H54 (cell line): ENCODE measurements at regions not wholly inside any gene's neighbourhood (a gene's known extent, or its start where the extent isn't known, plus 50 kb on each side); places are given as distances from the start of the nearest gene placed in this dataset.

ENCODE experiments used
- DNase-seq: peaks from one replicate; pipeline ENCODE4 v3.0.0; 2011; ENCODE audit warnings: low spot score, mixed read lengths; ENCODE audit not compliant: insufficient read length
- FAIRE-seq: peaks from 3 replicates; lab custom pipeline; 2011; peaks lifted over from hg19 to GRCh38; lab: Jason Lieb, UNC
- POLR2A ChIP-seq: IDR thresholded peaks from 2 replicates; pipeline ENCODE4 v1.6.1; 2011; ENCODE audit warnings: low read depth, mild to moderate bottlenecking, low read length

DNA sequence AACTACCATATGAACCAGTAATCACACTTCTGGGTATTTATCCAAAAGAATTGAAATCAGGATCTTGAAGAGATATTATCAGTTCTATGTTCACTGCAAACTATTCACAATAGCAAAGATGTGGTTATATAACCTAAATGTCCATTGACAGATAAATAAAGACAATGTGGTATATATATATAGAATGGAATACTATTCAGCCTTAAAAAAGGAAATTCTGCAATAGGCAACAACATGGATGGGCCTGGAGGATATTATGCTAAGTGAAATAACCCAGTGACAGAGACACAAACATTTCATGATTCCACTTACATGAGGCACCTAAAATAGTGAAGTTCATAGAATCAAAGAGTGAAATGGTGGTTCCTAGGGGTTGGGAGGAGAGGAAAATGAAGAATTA, 90.6 kb upstream of the CDK1 start:
- TF ChIP-seq POLR2A, result no peak
- DNase-seq, result no peak
- FAIRE-seq, result no peak

DNA sequence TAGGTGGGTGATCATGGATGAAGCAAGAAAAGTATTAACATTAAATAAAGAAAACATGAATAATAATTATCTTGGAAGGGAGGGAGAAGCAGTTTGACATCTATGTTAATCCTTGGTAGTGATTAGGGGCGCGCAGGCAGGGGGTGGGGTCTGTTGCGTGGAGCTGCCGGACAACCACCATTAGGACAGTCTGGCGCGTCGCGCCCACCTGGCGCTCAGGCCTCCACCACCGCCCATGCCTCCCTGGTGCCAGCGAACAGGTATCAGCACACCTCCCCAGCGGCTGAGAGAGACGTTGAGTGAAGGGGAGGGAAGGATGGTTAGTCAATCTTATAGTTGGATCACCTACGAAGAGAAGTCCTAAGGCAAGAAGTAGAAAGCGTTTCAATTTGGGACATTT, 94.2 kb upstream of the CDK1 start:
- FAIRE-seq (no peak), DNase-seq (no peak)
- TF ChIP-seq POLR2A, result no peak

DNA sequence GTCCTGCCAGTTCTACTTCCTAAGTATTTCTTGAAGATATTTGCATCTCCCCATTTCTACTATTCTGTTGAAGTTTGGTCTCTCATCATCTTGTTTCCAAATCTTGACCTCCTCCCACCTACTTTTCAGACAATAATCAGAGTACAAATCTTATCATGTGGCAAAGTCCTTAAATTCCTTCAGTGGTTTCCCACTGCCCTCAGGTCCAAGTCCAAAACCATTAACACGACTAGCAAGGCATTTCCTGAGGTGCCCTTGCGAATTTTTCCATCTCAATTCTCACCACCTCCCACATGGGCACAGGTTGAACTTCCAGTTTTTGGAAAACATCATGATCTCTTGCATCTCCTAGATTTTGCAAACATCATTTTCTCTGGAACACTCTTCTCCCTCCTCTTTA, 97.2 kb upstream of the CDK1 start:
- FAIRE-seq (no peak), DNase-seq (no peak)
- no peak for TF ChIP-seq POLR2A

DNA sequence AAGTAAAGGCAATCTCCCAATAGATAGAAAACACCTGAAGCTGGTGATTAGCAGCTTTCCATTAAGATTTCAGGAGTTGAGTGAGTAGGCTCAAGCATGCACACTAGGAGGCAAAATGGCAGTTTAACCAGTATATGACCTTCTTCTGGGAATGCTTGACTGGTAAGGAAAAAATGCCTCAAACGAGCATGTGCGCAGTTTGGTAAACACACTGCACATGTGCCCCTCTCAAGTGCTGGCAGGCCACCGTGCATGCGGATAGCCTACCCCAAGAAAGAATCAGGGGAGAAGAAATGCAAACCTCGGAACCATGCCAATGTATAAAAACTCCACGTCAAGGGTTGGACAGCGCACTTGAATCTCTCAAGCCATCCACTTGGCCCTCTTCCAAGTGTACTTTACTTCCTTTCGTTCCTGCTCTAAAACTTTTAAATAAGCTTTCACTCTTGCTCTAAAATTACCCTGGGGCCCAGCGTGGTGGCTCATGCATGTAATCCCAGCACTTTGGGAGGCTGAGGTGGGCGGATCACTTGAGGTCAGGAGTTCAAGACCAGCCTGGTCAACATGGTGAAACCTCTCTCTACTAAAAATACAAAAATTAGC, 98.8 kb upstream of the CDK1 start:
- no peak for FAIRE-seq

DNA sequence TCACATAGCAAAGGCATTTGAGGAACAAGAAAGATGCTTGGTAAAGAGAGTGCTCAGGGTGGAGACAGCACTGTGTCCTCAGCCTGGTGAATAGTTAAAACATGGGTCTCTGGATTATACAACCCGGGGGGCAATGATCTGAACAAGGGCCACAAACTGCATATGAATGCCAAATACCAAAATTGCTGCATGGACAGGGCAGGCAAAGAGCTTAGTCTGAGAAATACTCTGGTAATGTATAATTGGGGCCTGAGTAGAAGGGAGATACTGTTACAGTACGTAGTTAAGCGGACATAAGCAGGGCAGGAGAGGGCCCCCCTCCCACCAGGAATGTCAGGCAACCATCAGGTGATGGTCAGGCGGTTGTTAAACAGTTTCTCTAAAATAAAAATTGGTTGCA, 99.3 kb upstream of the CDK1 start:
- no peak for FAIRE-seq
- DNase-seq, result no peak

More for the DNA sequence above, 98.8 kb upstream of the CDK1 start:
- no peak for DNase-seq
- TF ChIP-seq POLR2A, result no peak

DNA sequence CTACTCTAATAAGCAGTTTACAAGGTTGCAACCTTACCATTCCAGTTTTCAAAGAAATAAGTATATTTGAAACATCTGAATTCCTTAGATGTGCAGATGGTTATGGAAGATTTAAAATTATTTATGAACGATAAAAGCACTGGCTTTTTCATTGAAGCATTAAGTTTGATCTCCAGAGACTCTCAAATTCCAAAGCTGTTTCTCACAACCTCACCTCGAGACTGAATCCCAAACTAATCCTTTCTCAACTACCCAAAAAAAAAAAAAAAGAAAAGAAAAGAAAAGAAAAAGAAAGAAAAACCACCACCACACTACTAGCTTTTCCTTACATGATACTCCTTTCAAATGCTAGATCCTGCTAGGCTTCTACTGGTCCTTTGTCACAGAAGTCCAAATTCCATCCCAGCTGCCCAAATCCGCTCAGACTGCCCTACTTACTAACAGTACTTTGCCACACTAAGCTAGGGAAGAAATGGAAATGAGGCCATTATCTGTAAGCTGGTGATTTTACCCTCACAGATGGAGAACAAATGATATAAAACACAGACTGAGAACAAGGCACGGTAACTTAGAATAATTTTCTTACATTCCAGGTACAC, 100.6 kb upstream of the CDK1 start:
- no peak for TF ChIP-seq POLR2A
- FAIRE-seq, result no peak
- no peak for DNase-seq

More for the DNA sequence above, 99.3 kb upstream of the CDK1 start:
- no peak for TF ChIP-seq POLR2A

DNA sequence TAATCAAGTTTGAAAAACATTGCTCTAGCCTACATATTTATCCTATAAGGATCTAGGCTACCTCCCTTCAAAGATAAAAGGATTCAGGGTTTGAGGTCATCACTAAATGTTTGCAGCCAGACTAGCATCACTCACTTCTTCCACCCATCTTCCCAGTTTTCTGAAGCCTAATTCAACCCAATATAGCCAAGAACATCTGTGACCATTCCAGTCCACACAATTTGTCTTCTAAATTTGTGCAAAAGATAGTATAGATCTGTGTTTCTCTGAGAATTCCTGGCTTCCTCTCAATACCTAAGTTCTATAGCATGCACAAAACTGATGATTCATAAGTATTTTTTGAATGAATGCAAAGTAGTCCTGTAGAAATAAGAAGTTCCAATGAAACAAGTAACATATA, 103.0 kb upstream of the CDK1 start:
- DNase-seq (no peak), FAIRE-seq (no peak)
- no peak for TF ChIP-seq POLR2A

DNA sequence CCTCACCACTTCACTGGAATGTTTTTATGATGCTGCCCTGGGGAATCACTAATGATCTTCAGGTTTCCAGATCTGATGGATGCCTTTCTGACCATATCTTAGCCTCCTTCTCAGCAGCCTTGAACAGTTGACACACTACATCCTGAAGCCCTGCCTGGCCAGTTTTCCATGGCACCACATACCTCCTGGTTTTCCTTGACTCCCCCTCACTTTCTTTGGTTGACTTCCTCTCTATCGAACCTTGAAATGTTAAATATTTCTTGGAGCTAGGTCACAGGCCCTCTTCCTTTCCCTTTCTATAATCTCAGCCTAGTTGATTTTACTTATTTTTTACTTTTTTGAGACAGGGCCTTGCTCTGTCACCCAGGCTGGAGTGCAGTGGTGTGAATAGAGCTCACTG, 108.8 kb upstream of the CDK1 start:
- no peak for FAIRE-seq

DNA sequence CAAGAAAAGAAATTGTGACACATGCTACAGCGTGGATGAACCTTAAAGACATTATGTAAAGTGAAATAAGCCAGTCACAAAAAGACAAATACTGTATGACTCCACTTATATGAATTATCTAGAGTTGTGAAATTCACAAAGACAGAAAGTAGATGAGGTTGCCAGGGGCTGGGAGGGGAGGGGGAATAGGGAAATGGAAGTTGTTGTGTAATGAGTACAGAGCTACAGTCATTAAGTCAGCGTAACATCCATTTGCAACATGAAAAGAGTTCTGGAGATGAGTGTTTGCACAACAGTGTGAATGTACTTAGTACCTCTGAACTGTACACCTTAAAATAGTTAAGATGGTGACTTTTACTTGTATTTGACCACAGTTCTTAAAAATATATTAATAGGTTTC, 112.1 kb upstream of the CDK1 start:
- DNase-seq, result no peak
- no peak for FAIRE-seq
- TF ChIP-seq POLR2A, result no peak

More for the DNA sequence above, 108.8 kb upstream of the CDK1 start:
- TF ChIP-seq POLR2A, result no peak
- no peak for DNase-seq

DNA sequence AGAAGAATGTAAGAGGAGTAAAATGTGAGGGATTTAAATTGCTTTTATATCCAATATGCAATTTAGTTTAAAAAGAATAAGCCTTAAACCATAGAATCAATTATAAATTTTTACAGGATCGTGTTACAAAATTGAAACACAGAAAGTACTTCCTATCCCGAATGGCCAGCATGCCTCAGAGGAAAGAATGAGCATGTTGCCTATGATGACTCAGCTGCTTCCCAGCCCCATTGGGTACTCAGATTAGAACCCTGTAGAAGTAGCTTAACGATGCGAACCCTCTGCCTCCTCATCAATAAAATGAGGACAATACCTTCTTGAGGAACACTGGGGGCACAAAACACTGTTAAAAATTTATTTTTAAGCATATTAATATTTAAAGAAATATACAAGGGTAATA, 113.4 kb upstream of the CDK1 start:
- no peak for DNase-seq
- no peak for TF ChIP-seq POLR2A
- peak; percentile 62 for FAIRE-seq

DNA sequence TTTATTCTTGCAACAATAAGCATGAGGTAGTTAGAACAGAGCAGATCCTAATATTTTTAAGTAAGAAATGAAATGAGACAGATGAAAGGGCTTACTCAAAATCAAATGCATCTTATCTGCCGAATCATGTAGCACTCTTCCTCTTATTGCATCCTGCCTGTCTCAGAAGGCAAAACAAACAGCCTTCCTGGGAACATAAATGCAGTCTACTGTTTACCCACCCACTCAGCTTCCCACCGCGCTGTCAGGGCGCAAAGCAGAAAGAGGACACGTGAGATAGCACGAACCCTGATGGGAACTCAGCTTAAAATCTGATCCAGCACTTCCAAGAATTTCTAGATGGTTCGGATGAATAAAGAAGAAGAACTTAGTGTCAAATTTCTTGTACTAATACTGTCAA, 114.4 kb upstream of the CDK1 start:
- TF ChIP-seq POLR2A, result no peak
- no peak for FAIRE-seq

DNA sequence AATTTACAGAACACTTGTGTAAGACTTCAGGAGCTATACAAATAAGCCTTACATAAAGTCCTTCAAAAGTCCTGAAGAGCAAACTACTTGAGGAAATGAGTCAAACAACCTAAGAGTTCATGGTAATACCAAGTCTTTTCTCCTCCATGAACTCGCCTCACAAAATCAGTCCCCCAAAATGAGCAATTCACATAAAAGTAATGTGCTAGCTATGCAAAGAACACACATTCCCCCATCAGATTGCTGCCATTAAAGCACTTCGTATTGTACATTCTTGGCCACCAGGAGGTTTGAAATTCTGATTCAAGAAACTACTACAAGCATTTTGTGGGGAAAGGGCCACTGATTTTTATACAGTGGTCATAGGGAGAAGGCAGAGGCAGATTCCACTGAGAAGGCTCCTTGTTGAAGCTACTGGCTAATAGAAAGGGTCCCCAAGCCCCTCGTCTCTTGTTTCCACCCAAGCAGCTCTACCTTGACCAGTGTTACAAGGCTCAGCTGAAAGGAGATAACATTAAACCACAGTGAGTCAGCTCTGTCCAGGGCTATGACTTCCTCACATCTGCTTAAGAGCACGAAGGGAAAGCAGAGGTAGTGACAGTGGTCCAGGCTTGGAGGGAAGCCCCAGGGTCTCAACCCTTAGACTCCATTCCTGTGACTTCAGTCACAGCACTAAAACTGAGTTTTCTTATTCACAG, 115.2 kb upstream of the CDK1 start:
- DNase-seq (no peak), FAIRE-seq (peak; percentile 96)
- no peak for TF ChIP-seq POLR2A

More for the DNA sequence above, 114.4 kb upstream of the CDK1 start:
- DNase-seq, result no peak

DNA sequence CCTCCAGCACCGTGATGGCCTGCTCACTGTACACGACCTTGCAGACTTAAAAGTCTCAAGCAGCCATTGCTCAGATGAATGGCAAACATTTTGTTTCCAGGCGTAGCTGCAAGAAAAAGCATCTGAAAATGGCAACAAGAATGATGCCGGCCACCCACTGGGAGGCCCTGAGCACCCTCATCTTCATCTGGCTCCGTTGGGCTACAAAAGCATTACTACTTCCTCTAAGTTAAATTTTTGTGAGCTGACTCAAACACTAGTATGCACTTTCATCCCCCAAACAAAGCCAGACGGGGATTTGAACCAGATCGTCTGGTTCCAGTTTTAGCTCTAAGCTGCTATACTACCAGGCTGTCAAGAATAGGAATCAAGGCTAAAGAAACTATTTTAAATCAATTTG, 116.6 kb upstream of the CDK1 start:
- DNase-seq (peak; percentile 45), FAIRE-seq (peak; percentile 100)

DNA sequence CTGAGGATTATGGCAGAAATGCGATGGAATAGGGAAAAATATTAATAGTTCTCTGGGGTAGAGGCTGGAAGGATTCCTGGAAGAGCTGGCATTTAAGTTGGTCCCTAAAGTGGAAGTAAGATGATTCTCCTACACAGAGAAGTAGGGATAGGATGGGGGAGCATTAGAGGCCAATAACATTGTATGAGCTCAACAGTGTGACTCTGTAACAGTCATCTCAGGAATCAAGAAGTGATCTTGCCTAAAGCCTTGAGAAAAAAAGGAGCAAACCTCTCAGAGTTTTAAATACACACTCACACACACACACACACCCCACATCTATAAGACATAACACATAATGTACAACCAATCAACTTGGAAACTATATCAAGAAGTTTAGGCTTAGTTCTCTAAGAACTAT, 117.7 kb upstream of the CDK1 start:
- FAIRE-seq (peak; percentile 79), DNase-seq (no peak)
- TF ChIP-seq POLR2A, result no peak

More for the DNA sequence above, 116.6 kb upstream of the CDK1 start:
- no peak for TF ChIP-seq POLR2A
